Mesendoderm (in vitro differentiated cells): ENCODE measurements at regions not wholly inside any gene's neighbourhood (a gene's known extent, or its start where the extent isn't known, plus 50 kb on each side); places are given as distances from the start of the nearest gene placed in this dataset.

Experiments
- DNase-seq: peaks from one replicate; pipeline ENCODE4 v3.0.0; 2013
- H2AK5ac ChIP-seq: 2 replicates; pipeline ENCODE4 v1.6.1; 2013; ENCODE audit warnings: low read length, inconsistent platforms
- H2BK120ac ChIP-seq: 2 replicates; pipeline ENCODE4 v1.6.1; 2013; ENCODE audit warnings: low read depth, mild to moderate bottlenecking, low read length, moderate library complexity, mixed read lengths
- H2BK15ac ChIP-seq: replicated peaks from 2 replicates; pipeline ENCODE4 v1.6.1; 2013; ENCODE audit warnings: low read depth, mild to moderate bottlenecking, moderate library complexity
- H2BK5ac ChIP-seq: 2 replicates; pipeline ENCODE4 v1.6.1; 2013; ENCODE audit warnings: low read length, inconsistent platforms
- H3K18ac ChIP-seq: 2 replicates; pipeline ENCODE4 v1.6.1; 2013; ENCODE audit warnings: mild to moderate bottlenecking, low read length, mixed read lengths
- H3K23ac ChIP-seq: one replicate; pipeline ENCODE4 v1.6.1; 2013; ENCODE audit warnings: low read length
- H3K27ac ChIP-seq: 2 replicates; pipeline ENCODE4 v1.5.1; 2013; ENCODE audit warnings: low read depth, mild to moderate bottlenecking, inconsistent platforms, low read length, moderate library complexity
- H3K27me3 ChIP-seq: 2 replicates; pipeline ENCODE4 v1.6.1; 2013; ENCODE audit warnings: low read length, control low read depth, mild to moderate bottlenecking, inconsistent platforms; ENCODE audit not compliant: insufficient read depth, poor library complexity
- H3K36me3 ChIP-seq: 2 replicates; pipeline ENCODE4 v1.6.1; 2013; ENCODE audit warnings: low read length, inconsistent platforms; ENCODE audit not compliant: control insufficient read depth, insufficient read depth
- H3K4ac ChIP-seq: one replicate; pipeline ENCODE4 v1.6.1; 2013; ENCODE audit warnings: low read depth, mild to moderate bottlenecking, low read length, moderate library complexity
- H3K4me1 ChIP-seq: 2 replicates; pipeline ENCODE4 v1.6.1; 2013; ENCODE audit warnings: low read depth, low read length, inconsistent platforms; ENCODE audit not compliant: control insufficient read depth
- H3K4me2 ChIP-seq: 2 replicates; pipeline ENCODE4 v1.6.1; 2013; ENCODE audit warnings: low read length
- H3K4me3 ChIP-seq: 2 replicates; pipeline ENCODE4 v1.5.1; 2013; ENCODE audit warnings: mild to moderate bottlenecking, low read length
- H3K56ac ChIP-seq: one replicate; pipeline ENCODE4 v1.6.1; 2013; ENCODE audit warnings: low read length
- H3K79me1 ChIP-seq: 2 replicates; pipeline ENCODE4 v1.6.1; 2013; ENCODE audit warnings: low read length, inconsistent platforms
- H3K79me2 ChIP-seq: 2 replicates; pipeline ENCODE4 v1.6.1; 2013; ENCODE audit warnings: mild to moderate bottlenecking, low read length; ENCODE audit not compliant: control insufficient read depth, insufficient read depth
- H3K9ac ChIP-seq: 2 replicates; pipeline ENCODE4 v1.6.1; 2013; ENCODE audit warnings: low read length, inconsistent platforms
- H4K5ac ChIP-seq: one replicate; pipeline ENCODE4 v1.6.1; 2013; ENCODE audit warnings: low read length
- H4K8ac ChIP-seq: one replicate; pipeline ENCODE4 v1.6.1; 2013; ENCODE audit warnings: low read depth, mild to moderate bottlenecking, control low read depth, low read length, moderate library complexity
- WGBS: extraction: QIAGEN DNeasy Blood & Tissue Kit; methylation state at CpG from one replicate; pipeline ENCODE4 v1.1.7; 2013; ENCODE audit warnings: low lambda C conversion rate, missing lambda C conversion rate; ENCODE audit not compliant: insufficient coverage; ENCODE audit errors: extremely low coverage; 5-methylcytosine and 5-hydroxymethylcytosine counted together

DNA sequence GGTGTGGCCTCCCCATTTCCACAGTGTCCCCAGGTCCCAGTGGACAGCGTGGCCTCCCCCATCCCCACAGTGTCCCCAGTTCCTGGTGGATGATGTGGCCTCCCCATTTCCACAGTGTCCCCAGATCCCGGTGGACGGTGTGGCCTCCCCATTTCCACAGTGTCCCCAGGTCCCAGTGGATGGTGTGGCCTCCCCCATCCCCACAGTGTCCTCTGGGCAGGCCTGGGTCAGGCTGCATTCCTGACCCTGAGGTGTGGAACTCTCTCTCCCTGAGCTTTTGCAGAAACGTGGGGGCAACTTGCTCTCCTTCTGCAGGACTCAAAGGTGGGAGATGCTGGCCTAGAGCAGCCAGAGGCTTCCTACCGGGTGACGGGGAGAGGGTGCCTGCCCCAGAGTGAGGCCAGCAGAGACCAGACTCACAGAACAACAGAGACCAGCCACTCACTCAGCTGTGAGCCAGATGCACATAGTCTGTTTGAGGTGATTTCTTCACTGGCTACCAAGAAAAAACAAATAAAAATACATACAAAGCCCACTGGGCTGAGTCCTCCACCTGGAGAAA, 85.8 kb upstream of the FGF3 start:
- Histone ChIP-seq H4K5ac (no peak overlapping the region), H3K27ac (no peak overlapping the region), H3K79me2 (no peaks in the 10 kb centered on the region), H3K36me3 (no peaks in the 10 kb centered on the region), H3K4me3 (no peak overlapping the region), H3K56ac (no peak overlapping the region), H2BK15ac (no peak overlapping the region), H3K18ac (no peak overlapping the region), H2AK5ac (no peak overlapping the region), H2BK5ac (no peak overlapping the region), H2BK120ac (no peak overlapping the region), H3K9ac (no peak overlapping the region), H3K4ac (no peak overlapping the region), H3K23ac (no peak overlapping the region), H4K8ac (no peak overlapping the region), H3K4me1 (no peaks in the 10 kb centered on the region), H3K27me3 (no peaks in the 10 kb centered on the region), H3K79me1 (no peaks in the 10 kb centered on the region), H3K4me2 (no peak overlapping the region)
- WGBS, result no CpG with 5 or more reads among the region's 6 CpGs
- no peak for DNase-seq

DNA sequence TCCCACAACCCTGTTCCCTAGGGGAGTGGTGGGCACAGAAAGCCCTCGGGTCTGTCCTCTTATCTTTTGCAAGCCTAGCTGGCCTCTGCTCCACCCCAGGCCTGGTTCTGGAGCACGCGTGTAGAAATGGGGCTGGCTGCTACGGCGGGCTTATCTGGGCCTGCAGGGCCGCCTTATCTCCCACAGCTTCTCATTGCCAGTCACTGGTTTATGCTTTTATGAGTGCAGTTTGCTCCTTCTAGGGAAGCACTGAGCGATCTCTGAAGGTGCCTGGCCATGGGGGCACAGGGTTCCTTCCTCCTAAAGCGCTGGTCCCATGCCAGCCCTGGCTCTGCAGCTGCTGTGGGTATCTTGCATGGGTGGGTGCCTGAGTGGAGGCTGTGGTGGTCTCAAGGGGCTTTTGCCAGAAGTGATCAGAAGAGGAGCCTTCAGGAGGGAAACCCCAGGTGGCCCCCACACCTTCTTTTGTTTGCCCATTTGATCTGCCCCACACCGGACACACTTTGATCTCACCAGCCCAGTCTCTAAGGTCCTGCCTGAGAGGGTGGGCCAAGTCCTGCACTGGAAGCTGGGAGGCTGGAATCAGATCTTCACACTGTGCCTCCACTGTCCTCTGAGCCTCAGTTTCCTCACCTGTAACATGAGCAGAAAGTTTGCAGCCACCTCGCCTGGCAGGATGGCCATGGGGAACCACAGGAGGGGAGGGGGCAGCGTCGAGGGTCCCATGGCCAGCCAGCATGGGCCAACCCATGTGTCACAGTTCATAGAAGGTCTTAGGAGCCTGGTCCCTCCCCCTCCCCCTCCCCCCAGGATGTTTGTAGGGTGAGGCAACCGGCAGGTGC, 86.6 kb upstream of the FGF3 start:
- no peak overlapping the region for H3K23ac ChIP-seq
- H3K4me1 ChIP-seq, result no peaks in the 10 kb centered on the region
- no peak overlapping the region for H3K9ac ChIP-seq
- no peak overlapping the region for H3K4me3 ChIP-seq
- DNase-seq, result peak; percentile 71
- no peak overlapping the region for H3K27ac ChIP-seq
- no peak overlapping the region for H2BK120ac ChIP-seq
- no peaks in the 10 kb centered on the region for H3K79me2 ChIP-seq
- no peaks in the 10 kb centered on the region for H3K79me1 ChIP-seq
- no peak overlapping the region for H2BK5ac ChIP-seq
- no peaks in the 10 kb centered on the region for H3K36me3 ChIP-seq
- H3K4ac ChIP-seq, result no peak overlapping the region
- no peak overlapping the region for H3K18ac ChIP-seq
- H3K56ac ChIP-seq, result no peak overlapping the region
- no CpG with 5 or more reads among the region's 13 CpGs for WGBS
- no peak overlapping the region for H4K5ac ChIP-seq
- H2BK15ac ChIP-seq, result no peak overlapping the region
- H3K27me3 ChIP-seq, result no peaks in the 10 kb centered on the region
- H3K4me2 ChIP-seq, result no peak overlapping the region
- H2AK5ac ChIP-seq, result no peak overlapping the region
- H4K8ac ChIP-seq, result no peak overlapping the region

DNA sequence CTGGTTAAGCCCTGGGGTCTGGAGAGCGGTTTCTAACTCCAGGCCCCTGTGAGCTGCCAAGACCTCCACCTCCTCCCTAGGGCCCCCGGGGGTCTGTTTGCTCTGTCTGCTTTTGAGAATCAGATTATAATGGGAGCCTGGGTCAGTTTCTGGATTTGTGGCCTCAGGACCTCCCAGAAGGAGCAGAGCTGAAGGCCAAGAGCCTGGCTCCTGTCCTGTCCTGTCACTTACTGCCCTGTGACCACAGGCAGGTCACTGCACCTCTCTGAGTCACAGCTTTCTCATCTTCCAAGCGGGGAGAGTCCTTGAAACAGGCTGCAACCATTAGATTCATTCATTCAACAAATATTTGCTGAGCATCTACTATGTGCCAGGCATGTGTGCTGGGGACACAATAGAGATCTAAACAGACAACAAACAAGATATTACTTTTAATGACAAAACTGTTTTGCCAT, 87.3 kb upstream of the FGF3 start:
- no peak overlapping the region for H3K4me2 ChIP-seq
- no CpG with 5 or more reads among the region's 3 CpGs for WGBS
- H3K9ac ChIP-seq, result no peak overlapping the region
- no peaks in the 10 kb centered on the region for H3K4me1 ChIP-seq
- H3K56ac ChIP-seq, result no peak overlapping the region
- no peak overlapping the region for H2BK5ac ChIP-seq
- H3K4me3 ChIP-seq, result no peak overlapping the region
- no peak overlapping the region for H2BK120ac ChIP-seq
- no peaks in the 10 kb centered on the region for H3K79me1 ChIP-seq
- DNase-seq, result no peak
- no peaks in the 10 kb centered on the region for H3K36me3 ChIP-seq
- H3K27me3 ChIP-seq, result no peaks in the 10 kb centered on the region
- no peak overlapping the region for H4K8ac ChIP-seq
- no peaks in the 10 kb centered on the region for H3K79me2 ChIP-seq
- no peak overlapping the region for H3K4ac ChIP-seq
- H2AK5ac ChIP-seq, result no peak overlapping the region
- H4K5ac ChIP-seq, result no peak overlapping the region
- H3K18ac ChIP-seq, result no peak overlapping the region
- H3K27ac ChIP-seq, result no peak overlapping the region
- no peak overlapping the region for H2BK15ac ChIP-seq
- no peak overlapping the region for H3K23ac ChIP-seq

DNA sequence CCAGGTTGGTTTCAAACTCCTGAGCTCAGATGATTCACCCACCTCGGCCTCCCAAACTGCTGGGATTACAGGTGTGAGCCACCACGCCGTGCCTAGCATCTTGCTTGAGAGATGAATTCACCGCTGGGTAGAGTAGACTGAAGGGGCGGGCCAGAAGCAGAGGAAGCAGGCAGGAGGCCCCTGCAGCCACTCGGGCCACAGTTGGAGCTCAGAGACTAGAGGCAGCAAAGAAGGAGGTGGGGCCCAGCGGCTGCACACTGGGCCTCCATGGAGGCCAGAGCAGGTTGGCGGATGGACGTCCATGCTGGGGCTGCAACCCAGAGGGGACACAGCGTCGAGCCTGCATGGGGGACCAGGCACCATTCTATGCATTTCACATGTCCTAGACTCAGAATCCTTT, 88.4 kb upstream of the FGF3 start:
- Histone ChIP-seq H2BK5ac (no peak overlapping the region), H3K4me1 (no peaks in the 10 kb centered on the region), H4K5ac (no peak overlapping the region), H2AK5ac (no peak overlapping the region), H2BK15ac (no peak overlapping the region), H3K79me1 (no peaks in the 10 kb centered on the region), H2BK120ac (no peak overlapping the region), H3K4me2 (no peak overlapping the region), H3K4me3 (no peak overlapping the region), H3K56ac (no peak overlapping the region), H3K27me3 (no peaks in the 10 kb centered on the region), H3K9ac (no peak overlapping the region), H3K79me2 (no peaks in the 10 kb centered on the region), H3K18ac (no peak overlapping the region), H3K4ac (no peak overlapping the region), H3K27ac (no peak overlapping the region), H3K23ac (no peak overlapping the region), H4K8ac (no peak overlapping the region), H3K36me3 (no peaks in the 10 kb centered on the region)
- no peak for DNase-seq
- no CpG with 5 or more reads among the region's 11 CpGs for WGBS

DNA sequence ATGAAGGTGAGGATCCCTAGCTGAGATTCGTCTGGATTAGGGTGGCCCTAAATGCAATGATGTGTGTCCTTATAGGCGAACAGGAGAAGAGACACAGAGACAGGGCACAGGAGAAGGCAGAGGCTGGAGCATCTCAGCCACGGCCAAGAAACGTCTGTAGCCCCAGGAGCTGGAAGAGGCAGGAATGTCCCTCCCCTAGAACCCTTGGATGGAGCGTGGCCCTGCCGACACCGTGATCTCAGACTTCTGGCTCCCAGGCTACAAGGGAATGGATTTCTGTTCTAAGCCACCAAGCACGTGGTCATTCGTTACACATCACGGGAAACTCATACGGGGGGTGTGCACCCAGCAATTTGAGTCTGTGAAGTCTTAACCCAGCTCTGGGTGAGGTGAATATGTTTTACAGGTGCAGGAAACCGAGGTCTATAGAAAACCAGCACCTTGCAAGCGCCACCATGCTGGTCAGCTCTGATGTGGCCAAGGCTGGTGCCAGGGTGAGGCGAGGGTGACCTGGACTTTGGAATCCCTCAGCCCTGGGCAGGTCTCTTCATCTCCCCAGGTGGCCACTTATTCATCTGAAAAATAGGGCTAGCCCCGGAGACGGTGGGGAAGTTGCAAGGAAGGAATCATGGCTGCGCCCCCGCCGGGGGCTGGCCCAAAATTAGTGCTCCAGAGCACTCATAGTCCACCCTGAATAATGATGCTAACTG, 89.5 kb upstream of the FGF3 start:
- no CpG with 5 or more reads among the region's 19 CpGs for WGBS
- H3K79me2 ChIP-seq, result no peaks in the 10 kb centered on the region
- no peak overlapping the region for H3K4me3 ChIP-seq
- no peak overlapping the region for H2AK5ac ChIP-seq
- H3K4me2 ChIP-seq, result no peak overlapping the region
- no peaks in the 10 kb centered on the region for H3K79me1 ChIP-seq
- no peaks in the 10 kb centered on the region for H3K4me1 ChIP-seq
- H3K56ac ChIP-seq, result no peak overlapping the region
- DNase-seq, result no peak
- H4K5ac ChIP-seq, result no peak overlapping the region
- H3K27ac ChIP-seq, result no peak overlapping the region
- H3K27me3 ChIP-seq, result no peaks in the 10 kb centered on the region
- H3K18ac ChIP-seq, result no peak overlapping the region
- no peak overlapping the region for H4K8ac ChIP-seq
- no peak overlapping the region for H2BK15ac ChIP-seq
- H3K23ac ChIP-seq, result no peak overlapping the region
- no peak overlapping the region for H2BK5ac ChIP-seq
- H3K4ac ChIP-seq, result no peak overlapping the region
- no peaks in the 10 kb centered on the region for H3K36me3 ChIP-seq
- no peak overlapping the region for H2BK120ac ChIP-seq
- no peak overlapping the region for H3K9ac ChIP-seq
